ENCODE measurements at regions not wholly inside any gene's neighbourhood (a gene's known extent, or its start where the extent isn't known, plus 50 kb on each side); places are given as distances from the start of the nearest gene placed in this dataset.

DNA sequence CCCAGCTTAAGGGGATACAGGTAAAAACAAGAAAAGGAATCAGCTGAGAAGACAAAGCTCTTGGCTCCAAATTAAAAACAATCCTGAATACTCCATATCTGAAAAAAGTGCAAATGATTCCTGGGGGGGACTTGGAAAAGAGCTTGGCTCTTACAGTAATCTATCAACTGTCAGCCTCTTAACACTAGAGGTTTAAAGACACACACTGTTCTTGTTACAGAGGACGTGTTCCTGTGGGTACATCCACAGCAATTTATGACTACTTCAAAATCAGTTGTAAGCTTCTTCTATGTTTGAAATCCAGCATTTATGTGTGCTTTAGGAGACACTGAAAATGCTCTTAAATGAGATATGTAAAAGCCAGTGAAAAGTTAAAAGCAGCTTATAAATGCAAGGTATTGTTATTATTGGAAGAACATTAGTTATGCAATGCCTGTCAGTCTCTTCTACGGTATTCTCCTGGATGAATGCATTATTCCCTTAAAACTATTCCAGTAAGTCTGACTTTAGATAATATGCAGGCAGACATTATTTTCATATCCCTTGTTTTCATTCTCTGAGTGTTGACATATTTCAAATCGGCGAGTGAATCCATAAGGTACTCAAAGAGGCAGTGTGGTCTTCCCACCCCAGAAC is 408.4 kb upstream of the ADAMTS9 start:
- no peak for TF ChIP-seq CTCF (IDR thresholded peaks at IDR 0.05; ENCODE audit: insufficient read depth, low read depth, low read length)
- TF ChIP-seq EZH2 (IDR thresholded peaks at IDR 0.05; ENCODE audit: insufficient read depth, low read length): no peak
